Endodermal cell (in vitro differentiated cells): ENCODE measurements at regions not wholly inside any gene's neighbourhood (a gene's known extent, or its start where the extent isn't known, plus 50 kb on each side); places are given as distances from the start of the nearest gene placed in this dataset.

ENCODE experiments used
- DNase-seq: peaks from one replicate; pipeline ENCODE4 v3.0.0-alpha.2; 2017
- H3K27ac ChIP-seq: 2 replicates; pipeline ENCODE4 v1.5.1; 2013; ENCODE audit warnings: mild to moderate bottlenecking, low read depth, low read length, moderate library complexity
- H3K27me3 ChIP-seq: 2 replicates; pipeline ENCODE4 v1.6.1; 2013; ENCODE audit warnings: mild to moderate bottlenecking, low read length, moderate library complexity; ENCODE audit not compliant: insufficient read depth, control insufficient read depth, poor library complexity, severe bottlenecking
- H3K36me3 ChIP-seq: 2 replicates; pipeline ENCODE4 v1.7.0; 2013; ENCODE audit warnings: mild to moderate bottlenecking, low read length, moderate library complexity; ENCODE audit not compliant: control insufficient read depth, insufficient read depth
- H3K4me1 ChIP-seq: one replicate; pipeline ENCODE4 v1.7.0; 2013; ENCODE audit warnings: low read length; ENCODE audit not compliant: control insufficient read depth, insufficient read depth
- H3K4me3 ChIP-seq: 2 replicates; pipeline ENCODE4 v1.5.1; 2013; ENCODE audit warnings: mild to moderate bottlenecking, low read length, moderate library complexity
- H3K9ac ChIP-seq: 2 replicates; pipeline ENCODE4 v1.6.1; 2013; ENCODE audit warnings: mild to moderate bottlenecking, low read length, moderate library complexity; ENCODE audit not compliant: poor library complexity, severe bottlenecking; ENCODE audit errors: extremely low read depth
- H3K9me3 ChIP-seq: 2 replicates; pipeline ENCODE4 v1.6.1; 2013; ENCODE audit warnings: mild to moderate bottlenecking, low read length, moderate library complexity; ENCODE audit not compliant: control insufficient read depth
- H3K27ac Mint-ChIP-seq: 2 replicates; pipeline ENCODE4 v1.8.0; 2020; ENCODE audit warnings: mixed read lengths
- H3K27me3 Mint-ChIP-seq: 2 replicates; pipeline ENCODE4 v1.8.0; 2021; ENCODE audit warnings: mild to moderate bottlenecking, mixed read lengths; ENCODE audit not compliant: insufficient read depth
- H3K36me3 Mint-ChIP-seq: 2 replicates; pipeline ENCODE4 v1.8.0; 2020; ENCODE audit warnings: low read depth, mixed read lengths
- H3K4me1 Mint-ChIP-seq: 2 replicates; pipeline ENCODE4 v1.8.0; 2020; ENCODE audit warnings: mixed read lengths
- H3K4me3 Mint-ChIP-seq: 2 replicates; pipeline ENCODE4 v1.8.0; 2020; ENCODE audit warnings: mild to moderate bottlenecking, moderate library complexity, mixed read lengths
- H3K9me3 Mint-ChIP-seq: 2 replicates; pipeline ENCODE4 v1.8.0; 2020; ENCODE audit warnings: mild to moderate bottlenecking, mixed read lengths
- WGBS, 2 experiments: methylation state at CpG; one replicate each; pipeline versions ENCODE4 v1.1.5 to v1.1.7; 2013; ENCODE audit warnings: missing lambda C conversion rate in 2 of 2, mixed read lengths in 1 of 2; ENCODE audit not compliant: insufficient coverage in 1 of 2, insufficient read length in 1 of 2; 5-methylcytosine and 5-hydroxymethylcytosine counted together
- TF ChIP-seq, protein P1 (sequence below): fragments of 200-600 bp; sonication (generic); conservative IDR thresholded peaks from 2 replicates; pipeline ENCODE4 v1.5.0; 2021; ENCODE audit warnings: antibody characterized with exemption, mild to moderate bottlenecking

DNA sequence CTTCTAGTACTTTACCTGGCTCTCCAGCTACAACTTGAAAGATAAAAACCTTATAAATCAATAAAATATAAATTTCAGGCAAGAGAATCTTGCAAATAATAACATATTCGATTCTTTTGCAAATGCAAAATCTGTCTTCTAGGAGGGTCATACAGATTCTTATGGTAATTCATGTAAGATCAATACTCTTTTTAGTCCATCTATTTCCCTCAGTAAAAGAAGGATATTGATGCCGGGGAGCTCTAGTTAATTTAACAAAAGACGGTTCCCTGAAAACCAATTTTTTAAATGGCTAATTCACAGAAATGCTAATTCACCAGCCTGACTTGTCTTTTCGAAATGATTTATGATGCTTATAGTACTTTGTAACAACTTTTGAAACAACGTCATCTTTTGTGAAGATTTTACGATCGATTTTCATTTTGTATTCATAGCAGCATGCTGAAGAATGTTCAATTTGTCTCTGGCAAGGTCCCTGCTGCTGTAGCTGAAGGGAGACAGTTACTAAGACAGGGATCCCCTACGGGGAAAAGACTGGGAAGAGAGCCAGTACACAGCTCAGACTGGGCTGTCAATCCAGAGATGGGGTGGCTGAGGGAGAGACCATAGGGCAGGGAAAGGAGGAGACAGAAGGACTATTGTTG, 90.6 kb upstream of the SPAG17 start:
- H3K9ac ChIP-seq, result no peak overlapping the region
- H3K36me3 ChIP-seq, result no peaks in the 10 kb centered on the region
- Mint-ChIP-seq H3K9me3 (peaks cover 7% of the 10 kb centered on the region), H3K4me3 (no peak overlapping the region), H3K4me1 (no peaks in the 10 kb centered on the region), H3K27me3 (no peaks in the 10 kb centered on the region), H3K27ac (no peak overlapping the region), H3K36me3 (no peaks in the 10 kb centered on the region)
- H3K27ac ChIP-seq, result no peak overlapping the region
- no peak overlapping the region for H3K4me3 ChIP-seq
- no peak for DNase-seq
- WGBS, 2 experiments, result 70 to 90% methylated on average over 3 to 8 of the region's 8 CpGs
- H3K9me3 ChIP-seq, result no peaks in the 10 kb centered on the region
- TF ChIP-seq, protein P1, sequence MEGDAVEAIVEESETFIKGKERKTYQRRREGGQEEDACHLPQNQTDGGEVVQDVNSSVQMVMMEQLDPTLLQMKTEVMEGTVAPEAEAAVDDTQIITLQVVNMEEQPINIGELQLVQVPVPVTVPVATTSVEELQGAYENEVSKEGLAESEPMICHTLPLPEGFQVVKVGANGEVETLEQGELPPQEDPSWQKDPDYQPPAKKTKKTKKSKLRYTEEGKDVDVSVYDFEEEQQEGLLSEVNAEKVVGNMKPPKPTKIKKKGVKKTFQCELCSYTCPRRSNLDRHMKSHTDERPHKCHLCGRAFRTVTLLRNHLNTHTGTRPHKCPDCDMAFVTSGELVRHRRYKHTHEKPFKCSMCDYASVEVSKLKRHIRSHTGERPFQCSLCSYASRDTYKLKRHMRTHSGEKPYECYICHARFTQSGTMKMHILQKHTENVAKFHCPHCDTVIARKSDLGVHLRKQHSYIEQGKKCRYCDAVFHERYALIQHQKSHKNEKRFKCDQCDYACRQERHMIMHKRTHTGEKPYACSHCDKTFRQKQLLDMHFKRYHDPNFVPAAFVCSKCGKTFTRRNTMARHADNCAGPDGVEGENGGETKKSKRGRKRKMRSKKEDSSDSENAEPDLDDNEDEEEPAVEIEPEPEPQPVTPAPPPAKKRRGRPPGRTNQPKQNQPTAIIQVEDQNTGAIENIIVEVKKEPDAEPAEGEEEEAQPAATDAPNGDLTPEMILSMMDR, result no peak
- no peaks in the 10 kb centered on the region for H3K4me1 ChIP-seq
- H3K27me3 ChIP-seq, result no peaks in the 10 kb centered on the region

- no peak overlapping the region for H3K4me3 Mint-ChIP-seq
- Histone ChIP-seq H3K36me3 (no peaks in the 10 kb centered on the region), H3K9me3 (no peaks in the 10 kb centered on the region), H3K4me3 (no peak overlapping the region), H3K4me1 (no peaks in the 10 kb centered on the region), H3K27ac (no peak overlapping the region), H3K27me3 (no peaks in the 10 kb centered on the region), H3K9ac (no peak overlapping the region)
- no peak for DNase-seq
- WGBS, 2 experiments, result 88 to 90% methylated on average over 2 to 5 of the region's 5 CpGs
- peaks cover 11% of the 10 kb centered on the region for H3K4me1 Mint-ChIP-seq
- peaks cover 5% of the 10 kb centered on the region for H3K9me3 Mint-ChIP-seq
- TF ChIP-seq, protein P1, result no peak
- no peaks in the 10 kb centered on the region for H3K27me3 Mint-ChIP-seq
- no peaks in the 10 kb centered on the region for H3K36me3 Mint-ChIP-seq
- no peak overlapping the region for H3K27ac Mint-ChIP-seq
These were observed 87.9 kb upstream of the SPAG17 start for GRCh38 chr1:118272884-118273283.

GRCh38 chr1:118271883-118272282, 86.9 kb upstream of the SPAG17 start:
- Histone ChIP-seq H3K27ac (no peak overlapping the region), H3K27me3 (no peaks in the 10 kb centered on the region), H3K4me1 (no peaks in the 10 kb centered on the region), H3K4me3 (no peak overlapping the region), H3K9ac (no peak overlapping the region), H3K36me3 (no peaks in the 10 kb centered on the region), H3K9me3 (no peaks in the 10 kb centered on the region)
- H3K9me3 Mint-ChIP-seq, result no peaks in the 10 kb centered on the region
- 92 to 100% methylated on average over 1 to 3 of the region's 3 CpGs for WGBS, 2 experiments
- H3K36me3 Mint-ChIP-seq, result no peaks in the 10 kb centered on the region
- H3K27me3 Mint-ChIP-seq, result no peaks in the 10 kb centered on the region
- no peak for DNase-seq
- H3K4me3 Mint-ChIP-seq, result no peak overlapping the region
- TF ChIP-seq, protein P1, result no peak
- no peak overlapping the region for H3K27ac Mint-ChIP-seq
- peaks cover 11% of the 10 kb centered on the region for H3K4me1 Mint-ChIP-seq
